B cell (primary cell): ENCODE measurements at regions not wholly inside any gene's neighbourhood (a gene's known extent, or its start where the extent isn't known, plus 50 kb on each side); places are given as distances from the start of the nearest gene placed in this dataset.

ENCODE experiments used
- CTCF ChIP-seq: fragments of 200-600 bp; IDR thresholded peaks from one replicate; pipeline ENCODE4 v1.8.0; 2022; ENCODE audit warnings: antibody characterized with exemption, mild to moderate bottlenecking
- EZH2 ChIP-seq: IDR thresholded peaks from 2 replicates; pipeline ENCODE4 v1.6.1; 2012; ENCODE audit warnings: borderline replicate concordance, low read depth, mild to moderate bottlenecking, moderate library complexity, low read length; ENCODE audit not compliant: insufficient read depth, poor library complexity, severe bottlenecking

DNA sequence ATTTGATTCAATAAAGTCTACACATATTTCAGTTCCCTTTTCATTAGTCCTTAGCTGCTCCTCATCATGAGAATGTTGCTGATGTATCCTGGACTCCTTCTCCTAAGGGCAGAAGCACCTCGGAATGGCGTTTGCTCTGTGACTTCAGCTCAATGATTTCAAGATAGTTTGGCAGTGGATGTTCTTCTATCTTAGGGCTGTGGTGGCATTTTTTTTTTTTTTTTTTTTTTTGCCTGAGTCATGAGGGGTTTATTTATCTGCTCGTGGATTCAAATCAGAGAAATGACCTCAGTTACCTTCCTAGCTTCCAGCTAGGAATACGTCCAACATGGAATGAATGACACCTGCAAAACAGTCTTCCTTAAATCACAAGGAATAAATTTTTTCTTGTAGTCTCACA lies 220.0 kb upstream of the ZBED5 start:
- TF ChIP-seq CTCF (no peak), EZH2 (no peak)
